ENCODE measurements at regions not wholly inside any gene's neighbourhood (a gene's known extent, or its start where the extent isn't known, plus 50 kb on each side); places are given as distances from the start of the nearest gene placed in this dataset.
A peak's percentile ranks its signal among the peaks of the same experiment; 100 is the strongest.

DNA sequence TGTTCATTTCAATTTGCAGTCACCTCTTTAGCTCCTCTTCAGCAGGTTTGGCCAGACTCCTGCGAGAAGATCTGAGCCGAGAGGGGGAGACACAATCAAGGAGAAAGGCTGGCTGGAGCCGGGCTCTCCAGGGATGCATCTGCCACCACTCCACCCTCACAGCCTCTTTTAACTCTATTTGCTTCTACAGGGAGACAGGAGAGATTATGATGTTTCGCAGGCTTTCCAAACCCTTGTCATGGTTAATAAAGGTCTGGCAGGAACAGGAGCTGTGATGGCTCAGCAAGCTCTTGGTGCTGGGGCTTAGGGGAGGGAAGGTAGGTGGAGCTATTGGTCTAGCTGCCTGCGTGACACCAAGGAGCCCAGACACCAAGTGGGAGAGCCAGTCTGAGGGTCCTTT is 448.1 kb upstream of the PODXL start:
- WGBS (ENCODE audit: insufficient coverage, low coverage, missing lambda C conversion rate), result 1% methylated on average over 5 of the region's 5 CpGs
- intact Hi-C loops (cut with micrococcal nuclease) (loop anchor here (5.0 kb wide), 1 partner anchor 147 kb away; no protein-coding TSS in a partner anchor), in situ Hi-C loops (cut with MboI) (no loop called here)
- H3K9ac ChIP-seq (ENCODE audit: insufficient read depth in 1 of 2, low read depth in 2 of 2, low read length in 2 of 2), result no peak overlapping the region
- no peaks in the 10 kb centered on the region for H3K36me3 ChIP-seq (ENCODE audit: control insufficient read depth, insufficient read depth, low read length)
- DNase-seq (ENCODE audit: extremely low read depth in 1 of 4, low spot score in 3 of 4) (peak in 1 of 4 experiments; percentile 5), FAIRE-seq (no peak), ATAC-seq (peak; percentile 61; the same call in 2 of the 3 replicates)
- no peak overlapping the region for H3K4me3 ChIP-seq
- H3K79me2 ChIP-seq (ENCODE audit: control insufficient read depth, insufficient read depth, low read length), result no peaks in the 10 kb centered on the region
- H3K9me3 ChIP-seq (replicated peaks; ENCODE audit: control insufficient read depth, insufficient read depth, low read depth, low read length), result no peaks in the 10 kb centered on the region
- TF ChIP-seq RAD21 (CRISPR knock-in tag; conservative IDR thresholded peaks at IDR 0.05 in 1 of 2, IDR thresholded peaks at IDR 0.05 in 1 of 2), result 0 out of 4 replicates have a peak, but pooled peaks of 1 of the 2 experiments have one; percentile 2
- TF ChIP-seq, protein P1, sequence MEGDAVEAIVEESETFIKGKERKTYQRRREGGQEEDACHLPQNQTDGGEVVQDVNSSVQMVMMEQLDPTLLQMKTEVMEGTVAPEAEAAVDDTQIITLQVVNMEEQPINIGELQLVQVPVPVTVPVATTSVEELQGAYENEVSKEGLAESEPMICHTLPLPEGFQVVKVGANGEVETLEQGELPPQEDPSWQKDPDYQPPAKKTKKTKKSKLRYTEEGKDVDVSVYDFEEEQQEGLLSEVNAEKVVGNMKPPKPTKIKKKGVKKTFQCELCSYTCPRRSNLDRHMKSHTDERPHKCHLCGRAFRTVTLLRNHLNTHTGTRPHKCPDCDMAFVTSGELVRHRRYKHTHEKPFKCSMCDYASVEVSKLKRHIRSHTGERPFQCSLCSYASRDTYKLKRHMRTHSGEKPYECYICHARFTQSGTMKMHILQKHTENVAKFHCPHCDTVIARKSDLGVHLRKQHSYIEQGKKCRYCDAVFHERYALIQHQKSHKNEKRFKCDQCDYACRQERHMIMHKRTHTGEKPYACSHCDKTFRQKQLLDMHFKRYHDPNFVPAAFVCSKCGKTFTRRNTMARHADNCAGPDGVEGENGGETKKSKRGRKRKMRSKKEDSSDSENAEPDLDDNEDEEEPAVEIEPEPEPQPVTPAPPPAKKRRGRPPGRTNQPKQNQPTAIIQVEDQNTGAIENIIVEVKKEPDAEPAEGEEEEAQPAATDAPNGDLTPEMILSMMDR (IDR thresholded peaks at IDR 0.05 in 2 of 3, conservative IDR thresholded peaks at IDR 0.05 in 1 of 3; ENCODE audit: insufficient read depth in 2 of 3, low read depth in 1 of 3, low read length in 3 of 3), result peak in 1 of 3 experiments; percentile 20; a peak in 1 of 6 replicates
- no peak for TF ChIP-seq COPS2 (conservative IDR thresholded peaks at IDR 0.05)
- no peaks in the 10 kb centered on the region for H3K27me3 ChIP-seq (ENCODE audit: control insufficient read depth in 2 of 2, insufficient read depth in 2 of 2, low read length in 2 of 2)
- ChIA-PET POLR2A (interaction anchor here (1.5 kb wide), 1 partner anchor 10 kb away, joined by 3 read pairs; no protein-coding TSS in a partner anchor), CTCF (ENCODE audit: low intra/inter-chr PET ratio) (no interaction called here)
- no peaks in the 10 kb centered on the region for H3K9me1 ChIP-seq (ENCODE audit: control insufficient read depth, insufficient read depth, low read length)
- H3K4me1 ChIP-seq (replicated peaks in 1 of 2; ENCODE audit: control insufficient read depth in 2 of 2, insufficient read depth in 2 of 2, low read length in 2 of 2), result no peaks in the 10 kb centered on the region
- no TSS peak for BruUV-seq (replicated peaks)
- H3K4me2 ChIP-seq (ENCODE audit: insufficient read depth, low read length), result no peak overlapping the region
- H4K20me1 ChIP-seq (replicated peaks; ENCODE audit: control insufficient read depth, insufficient read depth, low read length), result no peaks in the 10 kb centered on the region
- no peak overlapping the region for H2AFZ ChIP-seq (ENCODE audit: low read depth, low read length)
- no peak overlapping the region for H3K27ac ChIP-seq (ENCODE audit: extremely low read depth, low read depth, low read length)
